ENCODE measurements at regions not wholly inside any gene's neighbourhood (a gene's known extent, or its start where the extent isn't known, plus 50 kb on each side); places are given as distances from the start of the nearest gene placed in this dataset.

DNA sequence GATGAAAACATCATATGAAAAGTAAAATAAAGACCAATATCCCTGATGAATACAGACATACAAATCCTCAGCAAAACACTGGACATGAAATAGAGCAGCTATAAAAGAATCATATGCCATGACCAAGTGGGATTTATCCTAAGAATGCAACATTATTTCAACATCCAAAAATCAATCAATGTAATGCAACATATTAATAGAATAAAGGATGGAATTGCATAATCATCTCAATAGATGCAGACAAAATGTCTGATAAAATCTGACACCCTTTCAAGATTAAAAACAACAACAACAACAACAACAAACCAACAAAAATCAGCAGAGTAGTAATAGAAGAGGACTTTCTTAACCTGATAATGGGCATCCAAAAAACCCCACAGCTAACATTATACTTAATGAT lies 63.8 kb upstream of the IL1R1 start:
- Histone ChIP-seq H3K27me3 (ENCODE audit: control insufficient read depth, insufficient read depth, low read length) (no peaks in the 10 kb centered on the region), H3K9me3 (replicated peaks; ENCODE audit: low read length) (no peaks in the 10 kb centered on the region), H3K4me1 (ENCODE audit: control insufficient read depth, insufficient read depth, low read length) (peaks cover 36% of the 10 kb centered on the region), H3K4me3 (ENCODE audit: low read length) (no peak overlapping the region), H3K4me2 (ENCODE audit: low read length) (no peak overlapping the region), H3K9ac (ENCODE audit: low read depth, low read length) (no peak overlapping the region), H3K36me3 (ENCODE audit: insufficient read depth, low read length) (no peaks in the 10 kb centered on the region)

DNA sequence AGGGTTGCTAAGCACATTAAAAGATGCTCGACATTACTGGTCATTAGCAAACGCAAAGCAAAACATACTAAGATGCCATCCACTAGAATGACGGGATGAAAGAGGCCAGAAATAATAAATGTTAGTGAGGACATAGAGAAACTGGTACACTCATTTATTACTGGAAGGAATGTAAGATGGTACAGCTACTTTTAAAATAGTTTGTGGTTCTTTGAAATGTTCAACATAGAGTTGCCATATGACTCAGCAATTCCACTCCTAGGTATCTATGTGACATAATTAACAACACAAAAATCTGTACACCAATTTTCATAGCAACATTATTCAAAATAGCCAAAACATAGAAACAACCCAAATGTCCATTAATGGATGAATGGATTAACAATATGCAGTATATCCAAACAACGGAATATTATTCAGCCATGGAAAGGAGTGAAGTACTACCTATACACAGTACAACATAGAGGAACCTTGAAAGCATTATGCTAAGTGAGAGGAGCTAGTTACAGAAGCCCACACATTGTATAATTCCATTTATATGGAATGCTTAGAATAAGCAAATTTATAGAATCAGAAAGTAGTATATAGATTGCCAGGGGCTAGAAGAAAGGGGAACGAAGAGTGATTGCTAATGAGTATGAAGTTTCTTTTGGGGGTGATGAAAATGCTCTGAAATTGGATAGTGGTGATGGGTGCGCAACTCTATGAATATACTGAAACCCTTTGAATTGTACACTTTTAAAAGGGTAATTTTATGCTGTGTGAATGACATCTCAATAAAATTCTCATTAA lies 61.9 kb upstream of the IL1R1 start:
- H3K4me1 ChIP-seq (ENCODE audit: control insufficient read depth, insufficient read depth, low read length): peaks cover 41% of the 10 kb centered on the region
- no peaks in the 10 kb centered on the region for H3K9me3 ChIP-seq (replicated peaks; ENCODE audit: low read length)
- H3K4me3 ChIP-seq (ENCODE audit: low read length): no peak overlapping the region
- no peaks in the 10 kb centered on the region for H3K36me3 ChIP-seq (ENCODE audit: insufficient read depth, low read length)
- no peaks in the 10 kb centered on the region for H3K27me3 ChIP-seq (ENCODE audit: control insufficient read depth, insufficient read depth, low read length)
- H3K4me2 ChIP-seq (ENCODE audit: low read length): no peak overlapping the region
- H3K9ac ChIP-seq (ENCODE audit: low read depth, low read length): no peak overlapping the region

DNA sequence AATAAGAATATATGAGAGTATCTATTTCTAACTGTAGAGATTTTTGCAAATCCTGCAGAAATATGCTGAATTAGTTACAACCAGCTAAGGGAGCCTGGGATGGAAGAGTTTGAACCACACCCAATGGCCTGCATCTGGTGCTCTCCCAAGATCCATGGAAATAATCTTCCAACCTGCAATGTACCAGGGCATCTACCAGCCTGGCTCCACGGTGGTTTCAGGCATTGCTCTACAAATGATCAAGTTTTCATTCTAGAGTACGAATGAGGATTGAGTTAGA lies 61.4 kb upstream of the IL1R1 start:
- Histone ChIP-seq H3K4me1 (ENCODE audit: control insufficient read depth, insufficient read depth, low read length) (peaks cover 44% of the 10 kb centered on the region), H3K4me2 (ENCODE audit: low read length) (no peak overlapping the region), H3K9me3 (replicated peaks; ENCODE audit: low read length) (no peaks in the 10 kb centered on the region), H3K36me3 (ENCODE audit: insufficient read depth, low read length) (no peaks in the 10 kb centered on the region), H3K27me3 (ENCODE audit: control insufficient read depth, insufficient read depth, low read length) (no peaks in the 10 kb centered on the region), H3K9ac (ENCODE audit: low read depth, low read length) (no peak overlapping the region), H3K4me3 (ENCODE audit: low read length) (no peak overlapping the region)

DNA sequence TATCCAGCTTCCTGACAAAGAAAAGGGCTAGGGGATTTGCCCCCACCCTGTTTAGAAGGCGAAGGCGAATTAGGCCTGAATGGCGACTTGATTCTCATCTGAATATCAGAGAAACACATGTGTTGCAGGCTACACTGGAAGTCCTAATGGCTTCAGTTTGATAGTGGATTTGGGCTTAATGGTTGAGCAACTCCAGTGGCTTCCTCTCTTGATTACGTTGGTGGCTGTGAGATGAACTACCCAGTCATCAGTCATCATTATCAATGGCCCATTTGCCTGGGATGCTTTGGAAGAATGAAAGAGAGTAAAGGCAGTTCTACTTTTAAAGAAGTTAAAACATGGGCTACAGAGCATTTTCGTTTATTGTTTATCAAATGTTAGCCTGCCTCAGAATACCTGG lies 60.9 kb upstream of the IL1R1 start:
- Histone ChIP-seq H3K36me3 (ENCODE audit: insufficient read depth, low read length) (no peaks in the 10 kb centered on the region), H3K4me2 (ENCODE audit: low read length) (no peak overlapping the region), H3K9me3 (replicated peaks; ENCODE audit: low read length) (no peaks in the 10 kb centered on the region), H3K4me1 (ENCODE audit: control insufficient read depth, insufficient read depth, low read length) (peaks cover 45% of the 10 kb centered on the region), H3K9ac (ENCODE audit: low read depth, low read length) (no peak overlapping the region), H3K4me3 (ENCODE audit: low read length) (no peak overlapping the region), H3K27me3 (ENCODE audit: control insufficient read depth, insufficient read depth, low read length) (no peaks in the 10 kb centered on the region)

- Histone ChIP-seq H3K4me3 (ENCODE audit: low read length) (peak overlapping the region; percentile 20), H3K9ac (ENCODE audit: low read depth, low read length) (peak overlapping the region; percentile 51)
These were observed 59.8 kb upstream of the IL1R1 start for GRCh38 chr2:102082571-102083392.

DNA sequence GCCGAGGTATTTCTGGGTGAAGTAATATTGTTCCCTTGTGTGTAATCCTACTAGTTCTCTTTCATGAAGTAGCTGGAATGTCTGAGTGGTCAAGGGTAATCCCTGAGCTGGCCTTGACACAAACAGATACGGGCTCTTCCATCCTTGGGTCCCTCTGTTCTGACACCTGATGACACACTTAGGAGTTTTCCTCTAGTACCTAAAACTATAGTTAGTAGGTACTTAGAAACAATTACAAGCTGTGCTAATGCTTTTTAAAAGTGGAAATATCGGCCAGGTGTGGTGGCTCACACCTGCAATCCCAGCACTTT lies 59.2 kb upstream of the IL1R1 start:
- no peak overlapping the region for H3K4me3 ChIP-seq (ENCODE audit: low read length)
- no peaks in the 10 kb centered on the region for H3K9me3 ChIP-seq (replicated peaks; ENCODE audit: low read length)
- no peaks in the 10 kb centered on the region for H3K36me3 ChIP-seq (ENCODE audit: insufficient read depth, low read length)
- peaks cover 45% of the 10 kb centered on the region for H3K4me1 ChIP-seq (ENCODE audit: control insufficient read depth, insufficient read depth, low read length)
- H3K27me3 ChIP-seq (ENCODE audit: control insufficient read depth, insufficient read depth, low read length): no peaks in the 10 kb centered on the region
- peak overlapping the region; percentile 10 for H3K9ac ChIP-seq (ENCODE audit: low read depth, low read length)
- peak overlapping the region; percentile 50 for H3K4me2 ChIP-seq (ENCODE audit: low read length)

More at GRCh38 chr2:102082571-102083392, 59.8 kb upstream of the IL1R1 start:
- H3K4me2 ChIP-seq (ENCODE audit: low read length): peak overlapping the region; percentile 50
- no peaks in the 10 kb centered on the region for H3K36me3 ChIP-seq (ENCODE audit: insufficient read depth, low read length)
- H3K27me3 ChIP-seq (ENCODE audit: control insufficient read depth, insufficient read depth, low read length): no peaks in the 10 kb centered on the region
- H3K9me3 ChIP-seq (replicated peaks; ENCODE audit: low read length): no peaks in the 10 kb centered on the region
- H3K4me1 ChIP-seq (ENCODE audit: control insufficient read depth, insufficient read depth, low read length): peaks cover 45% of the 10 kb centered on the region

DNA sequence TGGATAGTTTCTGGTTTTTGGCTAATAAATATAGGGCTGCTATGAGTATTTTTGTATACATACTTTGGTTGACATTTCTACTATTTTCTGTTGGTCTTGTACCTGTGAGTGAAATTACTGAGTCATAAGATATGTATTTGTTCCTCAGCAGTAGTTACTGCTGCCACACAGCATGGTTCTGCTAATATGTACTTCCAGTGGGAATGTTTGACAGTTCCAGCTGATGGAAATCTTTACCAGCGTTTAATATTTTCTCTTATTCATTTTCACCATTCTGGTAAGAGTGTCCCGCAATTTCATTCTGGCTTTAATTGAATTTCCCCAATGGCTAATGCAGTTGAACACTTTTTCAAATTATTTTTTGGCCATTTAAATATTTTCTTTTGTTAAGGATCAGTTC lies 57.9 kb upstream of the IL1R1 start:
- no peaks in the 10 kb centered on the region for H3K9me3 ChIP-seq (replicated peaks; ENCODE audit: low read length)
- no peak overlapping the region for H3K4me2 ChIP-seq (ENCODE audit: low read length)
- H3K4me3 ChIP-seq (ENCODE audit: low read length): no peak overlapping the region
- H3K4me1 ChIP-seq (ENCODE audit: control insufficient read depth, insufficient read depth, low read length): peaks cover 45% of the 10 kb centered on the region
- H3K36me3 ChIP-seq (ENCODE audit: insufficient read depth, low read length): no peaks in the 10 kb centered on the region
- no peak overlapping the region for H3K9ac ChIP-seq (ENCODE audit: low read depth, low read length)
- no peaks in the 10 kb centered on the region for H3K27me3 ChIP-seq (ENCODE audit: control insufficient read depth, insufficient read depth, low read length)

GRCh38 chr2:102085238-102085637 lies 57.3 kb upstream of the IL1R1 start:
- Histone ChIP-seq H3K4me1 (ENCODE audit: control insufficient read depth, insufficient read depth, low read length) (peaks cover 40% of the 10 kb centered on the region), H3K36me3 (ENCODE audit: insufficient read depth, low read length) (no peaks in the 10 kb centered on the region), H3K4me2 (ENCODE audit: low read length) (no peak overlapping the region), H3K4me3 (ENCODE audit: low read length) (no peak overlapping the region), H3K9ac (ENCODE audit: low read depth, low read length) (no peak overlapping the region), H3K27me3 (ENCODE audit: control insufficient read depth, insufficient read depth, low read length) (no peaks in the 10 kb centered on the region), H3K9me3 (replicated peaks; ENCODE audit: low read length) (no peaks in the 10 kb centered on the region)

DNA sequence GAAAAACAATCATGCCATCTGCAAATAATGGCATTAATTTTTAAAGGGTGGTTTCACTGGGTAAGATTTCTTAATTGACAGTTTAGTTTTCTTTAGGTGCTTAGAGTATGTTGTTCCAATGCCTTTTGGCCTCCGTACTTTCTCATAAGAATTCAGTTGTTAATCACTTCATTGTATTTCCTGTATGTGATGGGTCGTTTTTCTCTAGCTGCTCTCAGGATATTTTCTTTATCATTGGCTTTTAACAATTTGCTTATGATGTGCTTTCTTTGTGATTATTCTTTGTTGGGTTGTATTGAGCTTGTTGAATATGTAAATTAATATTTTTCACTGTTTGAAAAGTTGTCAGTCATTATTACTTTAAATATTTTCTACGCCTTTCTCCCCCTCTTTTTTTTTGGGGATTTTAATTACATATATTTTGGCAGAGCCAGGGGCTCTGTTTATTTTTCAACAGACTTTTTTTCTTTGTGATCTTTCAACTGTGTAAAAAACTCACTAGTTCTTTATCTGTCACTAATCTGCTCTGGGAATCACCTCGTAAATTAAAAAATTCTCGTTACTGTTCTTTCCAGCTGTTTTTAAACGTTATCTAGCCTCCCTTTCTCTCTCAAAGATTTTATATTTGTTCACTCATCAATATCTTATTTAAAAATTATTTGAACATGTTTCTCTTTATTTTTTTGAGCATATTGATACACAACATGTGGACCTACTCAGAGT lies 56.2 kb upstream of the IL1R1 start:
- Histone ChIP-seq H3K36me3 (ENCODE audit: insufficient read depth, low read length) (no peaks in the 10 kb centered on the region), H3K9me3 (replicated peaks; ENCODE audit: low read length) (no peaks in the 10 kb centered on the region), H3K4me3 (ENCODE audit: low read length) (no peak overlapping the region), H3K4me1 (ENCODE audit: control insufficient read depth, insufficient read depth, low read length) (peaks cover 31% of the 10 kb centered on the region), H3K4me2 (ENCODE audit: low read length) (no peak overlapping the region), H3K9ac (ENCODE audit: low read depth, low read length) (no peak overlapping the region), H3K27me3 (ENCODE audit: control insufficient read depth, insufficient read depth, low read length) (no peaks in the 10 kb centered on the region)

GRCh38 chr2:102091121-102091520 lies 51.4 kb upstream of the IL1R1 start:
- Histone ChIP-seq H3K4me1 (ENCODE audit: control insufficient read depth, insufficient read depth, low read length) (peaks cover 12% of the 10 kb centered on the region), H3K27me3 (ENCODE audit: control insufficient read depth, insufficient read depth, low read length) (no peaks in the 10 kb centered on the region), H3K36me3 (ENCODE audit: insufficient read depth, low read length) (no peaks in the 10 kb centered on the region), H3K9me3 (replicated peaks; ENCODE audit: low read length) (no peaks in the 10 kb centered on the region), H3K4me2 (ENCODE audit: low read length) (no peak overlapping the region), H3K4me3 (ENCODE audit: low read length) (no peak overlapping the region), H3K9ac (ENCODE audit: low read depth, low read length) (no peak overlapping the region)

GRCh38 chr2:102091908-102092307 lies 50.6 kb upstream of the IL1R1 start:
- H3K4me1 ChIP-seq (ENCODE audit: control insufficient read depth, insufficient read depth, low read length): peaks cover 11% of the 10 kb centered on the region
- no peaks in the 10 kb centered on the region for H3K27me3 ChIP-seq (ENCODE audit: control insufficient read depth, insufficient read depth, low read length)
- H3K4me3 ChIP-seq (ENCODE audit: low read length): no peak overlapping the region
- H3K9me3 ChIP-seq (replicated peaks; ENCODE audit: low read length): no peaks in the 10 kb centered on the region
- no peak overlapping the region for H3K4me2 ChIP-seq (ENCODE audit: low read length)
- no peak overlapping the region for H3K9ac ChIP-seq (ENCODE audit: low read depth, low read length)
- no peaks in the 10 kb centered on the region for H3K36me3 ChIP-seq (ENCODE audit: insufficient read depth, low read length)
